ENCODE measurements at regions not wholly inside any gene's neighbourhood (a gene's known extent, or its start where the extent isn't known, plus 50 kb on each side); places are given as distances from the start of the nearest gene placed in this dataset.

DNA sequence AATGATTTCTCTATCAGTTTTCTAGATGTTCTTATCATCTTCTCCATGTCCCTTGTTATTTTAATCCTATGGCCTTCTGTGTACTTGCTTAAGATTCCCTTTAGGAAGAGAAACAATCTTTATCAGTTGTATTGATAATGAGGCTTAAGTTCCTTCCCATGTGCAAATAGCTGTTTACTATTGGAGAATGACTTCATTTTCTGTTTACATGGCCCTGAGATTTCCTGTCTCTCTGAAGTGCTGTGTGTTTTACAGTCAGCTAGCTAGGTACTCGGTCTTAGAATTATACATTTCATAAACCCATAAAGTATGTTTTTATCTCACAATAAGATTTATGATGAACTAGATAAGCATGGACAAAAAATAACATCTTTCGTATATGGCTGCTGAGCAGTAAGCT, 67.5 kb upstream of the CCDC179 start:
- H2BK120ac ChIP-seq (ENCODE audit: low read depth, low read length): no peak overlapping the region
- H3K9ac ChIP-seq (ENCODE audit: low read depth, low read length, poor library complexity): no peak overlapping the region
- H4K8ac ChIP-seq (ENCODE audit: low read depth, low read length): no peak overlapping the region
- no peaks in the 10 kb centered on the region for H3K79me1 ChIP-seq (ENCODE audit: low read depth, low read length)
- no peak for DNase-seq (ENCODE audit: low spot score)
- H2AK5ac ChIP-seq (ENCODE audit: low read depth, low read length): no peak overlapping the region
- H4K91ac ChIP-seq (ENCODE audit: low read depth, low read length, poor library complexity): no peak overlapping the region
- H3K4me1 ChIP-seq (ENCODE audit: control insufficient read depth in 2 of 2, insufficient read depth in 1 of 2, low read depth in 1 of 2, low read length in 2 of 2): no peaks in the 10 kb centered on the region
- no peaks in the 10 kb centered on the region for H3K9me3 ChIP-seq (replicated peaks in 1 of 2; ENCODE audit: control insufficient read depth in 2 of 2, insufficient read depth in 1 of 2, low read depth in 1 of 2, low read length in 2 of 2)
- no peak overlapping the region for H3K4me2 ChIP-seq (ENCODE audit: insufficient read depth, low read length, poor library complexity, severe bottlenecking)
- no peak overlapping the region for H3K23ac ChIP-seq (ENCODE audit: low read depth, low read length, poor library complexity)
- H2BK12ac ChIP-seq (ENCODE audit: low read length): no peak overlapping the region
- no peak overlapping the region for H3K27ac ChIP-seq (replicated peaks; ENCODE audit: low read length)
- no peak overlapping the region for H2BK5ac ChIP-seq (ENCODE audit: low read length)
- H2AFZ ChIP-seq (ENCODE audit: low read length): no peak overlapping the region
- no peak overlapping the region for H3K14ac ChIP-seq (ENCODE audit: low read length)
- no peak overlapping the region for H2BK15ac ChIP-seq (ENCODE audit: low read length)
- H3K18ac ChIP-seq (ENCODE audit: low read length): no peak overlapping the region
- no peak overlapping the region for H3K4me3 ChIP-seq (ENCODE audit: low read length in 2 of 2)
- no peak overlapping the region for H3K4ac ChIP-seq (ENCODE audit: low read length)
- no peaks in the 10 kb centered on the region for H3K27me3 ChIP-seq (ENCODE audit: control insufficient read depth in 3 of 3, insufficient read depth in 3 of 3, low read depth in 1 of 3, low read length in 3 of 3)
- WGBS, 2 donors (ENCODE audit: extremely low coverage in 2 of 2, insufficient read length in 2 of 2, insufficient replicate concordance in 1 of 2): no CpG with 5 or more reads among the region's 2 CpGs
- no peaks in the 10 kb centered on the region for H3K36me3 ChIP-seq (replicated peaks in 1 of 2; ENCODE audit: control insufficient read depth in 2 of 2, insufficient read depth in 2 of 2, low read length in 2 of 2)

DNA sequence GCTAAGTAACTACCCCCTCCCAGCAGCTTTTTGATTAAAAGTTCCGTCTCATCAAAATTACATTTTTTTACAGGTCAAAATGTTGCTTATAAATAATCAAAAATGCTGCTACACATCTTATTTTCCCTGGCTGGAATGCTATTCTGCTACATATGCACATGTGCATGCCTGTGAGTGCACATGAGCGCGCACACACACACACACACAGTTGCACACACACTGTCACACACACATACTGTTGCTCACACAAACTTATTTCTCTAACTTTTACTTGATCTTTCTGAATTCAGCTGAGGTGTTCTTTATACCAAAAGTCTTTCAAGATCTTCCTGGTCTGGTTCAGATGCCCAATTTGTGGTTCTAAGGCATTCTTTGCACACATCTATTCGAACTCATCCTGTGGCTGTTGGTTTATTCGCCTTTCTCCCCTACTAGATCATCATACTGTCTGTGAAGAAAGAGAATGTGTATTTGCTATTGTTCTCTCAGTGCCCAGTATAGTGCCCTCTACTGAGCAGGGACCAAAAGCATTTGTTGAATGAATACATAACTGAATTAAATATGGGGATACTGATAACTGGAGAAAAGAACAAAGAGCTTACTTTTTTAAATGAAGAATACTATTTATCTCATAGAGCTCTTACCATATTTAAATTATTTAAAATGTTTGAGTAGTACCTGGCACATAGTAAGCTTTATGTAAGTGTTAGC, 68.1 kb upstream of the CCDC179 start:
- no peak overlapping the region for H3K23ac ChIP-seq (ENCODE audit: low read depth, low read length, poor library complexity)
- H3K9ac ChIP-seq (ENCODE audit: low read depth, low read length, poor library complexity): no peak overlapping the region
- H4K91ac ChIP-seq (ENCODE audit: low read depth, low read length, poor library complexity): no peak overlapping the region
- no peak overlapping the region for H3K27ac ChIP-seq (replicated peaks; ENCODE audit: low read length)
- H2BK15ac ChIP-seq (ENCODE audit: low read length): no peak overlapping the region
- no peak overlapping the region for H2AFZ ChIP-seq (ENCODE audit: low read length)
- no peaks in the 10 kb centered on the region for H3K36me3 ChIP-seq (replicated peaks in 1 of 2; ENCODE audit: control insufficient read depth in 2 of 2, insufficient read depth in 2 of 2, low read length in 2 of 2)
- no peak for DNase-seq (ENCODE audit: low spot score)
- H2BK120ac ChIP-seq (ENCODE audit: low read depth, low read length): no peak overlapping the region
- no peak overlapping the region for H2AK5ac ChIP-seq (ENCODE audit: low read depth, low read length)
- no peak overlapping the region for H3K4me3 ChIP-seq (ENCODE audit: low read length in 2 of 2)
- WGBS, 2 donors (ENCODE audit: extremely low coverage in 2 of 2, insufficient read length in 2 of 2, insufficient replicate concordance in 1 of 2): no CpG with 5 or more reads among the region's 5 CpGs
- no peak overlapping the region for H3K14ac ChIP-seq (ENCODE audit: low read length)
- no peak overlapping the region for H3K4me2 ChIP-seq (ENCODE audit: insufficient read depth, low read length, poor library complexity, severe bottlenecking)
- no peak overlapping the region for H3K4ac ChIP-seq (ENCODE audit: low read length)
- H2BK5ac ChIP-seq (ENCODE audit: low read length): no peak overlapping the region
- no peak overlapping the region for H2BK12ac ChIP-seq (ENCODE audit: low read length)
- H3K79me1 ChIP-seq (ENCODE audit: low read depth, low read length): no peaks in the 10 kb centered on the region
- no peak overlapping the region for H3K18ac ChIP-seq (ENCODE audit: low read length)
- no peaks in the 10 kb centered on the region for H3K4me1 ChIP-seq (ENCODE audit: control insufficient read depth in 2 of 2, insufficient read depth in 1 of 2, low read depth in 1 of 2, low read length in 2 of 2)
- no peaks in the 10 kb centered on the region for H3K9me3 ChIP-seq (replicated peaks in 1 of 2; ENCODE audit: control insufficient read depth in 2 of 2, insufficient read depth in 1 of 2, low read depth in 1 of 2, low read length in 2 of 2)
- H3K27me3 ChIP-seq (ENCODE audit: control insufficient read depth in 3 of 3, insufficient read depth in 3 of 3, low read depth in 1 of 3, low read length in 3 of 3): no peaks in the 10 kb centered on the region
- H4K8ac ChIP-seq (ENCODE audit: low read depth, low read length): no peak overlapping the region

DNA sequence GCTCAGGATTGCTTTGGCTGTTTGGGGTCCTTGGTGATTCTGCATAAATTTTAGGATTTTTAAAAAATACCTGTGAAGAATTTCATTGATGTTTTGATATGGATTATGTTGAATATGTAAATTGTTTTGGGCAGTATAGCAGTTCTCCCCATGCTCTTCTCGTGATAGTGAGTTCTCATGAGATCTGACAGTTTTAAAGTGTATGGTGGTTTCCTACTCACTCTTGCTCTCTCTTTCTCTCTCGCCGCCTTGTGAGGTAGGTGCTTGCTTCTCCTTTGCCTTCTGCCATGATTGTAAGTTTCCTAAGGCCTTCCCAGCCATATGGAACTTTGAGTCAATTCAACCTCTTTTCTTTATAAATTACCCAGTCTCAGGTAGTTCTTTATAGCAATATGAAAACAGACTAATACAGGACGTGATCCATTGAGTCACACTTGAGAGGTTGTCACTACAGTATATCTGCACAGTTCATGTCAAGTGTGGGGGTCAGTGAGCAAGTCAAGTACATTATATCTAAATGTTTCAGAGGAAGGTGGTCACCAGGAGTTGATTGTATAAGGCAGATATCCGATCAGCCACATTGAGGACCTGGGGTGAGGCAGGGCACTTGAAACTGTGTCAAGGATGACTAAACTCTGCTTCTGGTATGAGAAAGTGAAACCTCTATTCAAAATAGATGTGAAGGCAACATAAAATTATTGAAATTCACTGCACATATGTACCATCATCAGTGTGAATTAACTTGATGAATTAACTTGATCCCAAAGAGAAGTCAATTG, 70.7 kb upstream of the CCDC179 start:
- Histone ChIP-seq H3K23ac (ENCODE audit: low read depth, low read length, poor library complexity) (no peak overlapping the region), H2BK12ac (ENCODE audit: low read length) (no peak overlapping the region), H2AFZ (ENCODE audit: low read length) (no peak overlapping the region), H2BK5ac (ENCODE audit: low read length) (no peak overlapping the region), H3K9ac (ENCODE audit: low read depth, low read length, poor library complexity) (no peak overlapping the region), H3K14ac (ENCODE audit: low read length) (no peak overlapping the region), H2BK15ac (ENCODE audit: low read length) (no peak overlapping the region), H3K4me2 (ENCODE audit: insufficient read depth, low read length, poor library complexity, severe bottlenecking) (no peak overlapping the region), H3K27me3 (ENCODE audit: control insufficient read depth in 3 of 3, insufficient read depth in 3 of 3, low read depth in 1 of 3, low read length in 3 of 3) (no peaks in the 10 kb centered on the region), H4K8ac (ENCODE audit: low read depth, low read length) (no peak overlapping the region), H3K4me1 (ENCODE audit: control insufficient read depth in 2 of 2, insufficient read depth in 1 of 2, low read depth in 1 of 2, low read length in 2 of 2) (no peaks in the 10 kb centered on the region), H2BK120ac (ENCODE audit: low read depth, low read length) (no peak overlapping the region), H3K18ac (ENCODE audit: low read length) (no peak overlapping the region), H3K36me3 (replicated peaks in 1 of 2; ENCODE audit: control insufficient read depth in 2 of 2, insufficient read depth in 2 of 2, low read length in 2 of 2) (no peaks in the 10 kb centered on the region), H3K4ac (ENCODE audit: low read length) (no peak overlapping the region), H3K4me3 (ENCODE audit: low read length in 2 of 2) (no peak overlapping the region), H2AK5ac (ENCODE audit: low read depth, low read length) (no peak overlapping the region), H3K9me3 (replicated peaks in 1 of 2; ENCODE audit: control insufficient read depth in 2 of 2, insufficient read depth in 1 of 2, low read depth in 1 of 2, low read length in 2 of 2) (no peaks in the 10 kb centered on the region), H3K79me1 (ENCODE audit: low read depth, low read length) (no peaks in the 10 kb centered on the region), H3K27ac (replicated peaks; ENCODE audit: low read length) (no peak overlapping the region), H4K91ac (ENCODE audit: low read depth, low read length, poor library complexity) (no peak overlapping the region)
- no CpG with 5 or more reads among the region's 5 CpGs for WGBS, 2 donors (ENCODE audit: extremely low coverage in 2 of 2, insufficient read length in 2 of 2, insufficient replicate concordance in 1 of 2)
- no peak for DNase-seq (ENCODE audit: low spot score)

DNA sequence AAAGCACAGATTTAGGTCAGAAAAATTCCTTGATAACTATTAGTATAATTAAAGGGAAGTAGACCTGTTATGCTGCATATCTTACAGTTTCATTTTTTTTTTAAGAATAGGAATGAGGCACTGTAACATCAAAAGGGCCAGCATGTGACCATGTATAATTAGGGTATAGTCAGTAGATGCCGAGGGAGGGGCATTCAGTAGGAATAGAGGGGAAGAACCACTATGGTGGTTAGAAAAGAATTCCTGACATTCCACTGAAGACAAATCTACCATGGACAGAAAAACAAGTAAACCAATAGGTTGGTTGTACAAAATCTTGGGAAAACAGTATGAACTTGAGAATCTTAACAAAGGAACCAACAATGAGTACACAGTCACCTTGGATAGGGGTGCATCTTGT, 78.4 kb upstream of the CCDC179 start:
- DNase-seq (ENCODE audit: low spot score): no peak
- Histone ChIP-seq H3K4me2 (ENCODE audit: insufficient read depth, low read length, poor library complexity, severe bottlenecking) (no peak overlapping the region), H2BK15ac (ENCODE audit: low read length) (no peak overlapping the region), H3K4me3 (ENCODE audit: low read length in 2 of 2) (no peak overlapping the region), H3K14ac (ENCODE audit: low read length) (no peak overlapping the region), H3K27ac (replicated peaks; ENCODE audit: low read length) (no peak overlapping the region), H3K4me1 (ENCODE audit: control insufficient read depth in 2 of 2, insufficient read depth in 1 of 2, low read depth in 1 of 2, low read length in 2 of 2) (no peaks in the 10 kb centered on the region), H4K91ac (ENCODE audit: low read depth, low read length, poor library complexity) (no peak overlapping the region), H2BK5ac (ENCODE audit: low read length) (no peak overlapping the region), H3K36me3 (replicated peaks in 1 of 2; ENCODE audit: control insufficient read depth in 2 of 2, insufficient read depth in 2 of 2, low read length in 2 of 2) (no peaks in the 10 kb centered on the region), H3K18ac (ENCODE audit: low read length) (no peak overlapping the region), H3K9me3 (replicated peaks in 1 of 2; ENCODE audit: control insufficient read depth in 2 of 2, insufficient read depth in 1 of 2, low read depth in 1 of 2, low read length in 2 of 2) (no peaks in the 10 kb centered on the region), H3K9ac (ENCODE audit: low read depth, low read length, poor library complexity) (no peak overlapping the region), H3K27me3 (ENCODE audit: control insufficient read depth in 3 of 3, insufficient read depth in 3 of 3, low read depth in 1 of 3, low read length in 3 of 3) (no peaks in the 10 kb centered on the region), H3K23ac (ENCODE audit: low read depth, low read length, poor library complexity) (no peak overlapping the region), H4K8ac (ENCODE audit: low read depth, low read length) (no peak overlapping the region), H2AFZ (ENCODE audit: low read length) (no peak overlapping the region), H2BK120ac (ENCODE audit: low read depth, low read length) (no peak overlapping the region), H3K79me1 (ENCODE audit: low read depth, low read length) (no peaks in the 10 kb centered on the region), H3K4ac (ENCODE audit: low read length) (no peak overlapping the region), H2AK5ac (ENCODE audit: low read depth, low read length) (no peak overlapping the region), H2BK12ac (ENCODE audit: low read length) (no peak overlapping the region)
- WGBS, 2 donors (ENCODE audit: extremely low coverage in 2 of 2, insufficient read length in 2 of 2, insufficient replicate concordance in 1 of 2): no CpG with 5 or more reads among the region's 1 CpG
